HG03342 (cell line): ENCODE measurements at regions not wholly inside any gene's neighbourhood (a gene's known extent, or its start where the extent isn't known, plus 50 kb on each side); places are given as distances from the start of the nearest gene placed in this dataset.
"Not testable (repeated sequence)": the region's sequence is repeated elsewhere in the genome, so short reads cannot be mapped to it uniquely, and the experiment has no call there.

Experiments
- ATAC-seq: cut with Tn5 transposase; IDR thresholded peaks from one replicate; pipeline ENCODE4 v1.9.1; 2021; ENCODE audit warnings: mild to moderate bottlenecking, moderate library complexity; ENCODE audit not compliant: unreplicated experiment

- ATAC-seq, result no peak
These were observed 1056.0 kb downstream of the STIM2 start for GRCh38 chr4:27916452-27917184.

- no peak for ATAC-seq
These were observed 1056.7 kb downstream of the STIM2 start for GRCh38 chr4:27917381-27917780.

- no peak for ATAC-seq
These were observed 1060.6 kb downstream of the STIM2 start for GRCh38 chr4:27921231-27921630.

- ATAC-seq, result no peak
These were observed 1068.3 kb downstream of the STIM2 start for GRCh38 chr4:27928761-27929540.

GRCh38 chr4:27930291-27930690 is 1069.7 kb downstream of the STIM2 start:
- no peak for ATAC-seq

GRCh38 chr4:27930976-27931375 is 1070.3 kb downstream of the STIM2 start:
- no peak for ATAC-seq

GRCh38 chr4:27931584-27931983 is 1070.9 kb downstream of the STIM2 start:
- ATAC-seq, result no peak

- no peak for ATAC-seq
These were observed 1074.2 kb downstream of the STIM2 start for GRCh38 chr4:27934871-27935270.

GRCh38 chr4:27946799-27947198 is 1086.2 kb downstream of the STIM2 start:
- no peak for ATAC-seq

GRCh38 chr4:27947302-27947701 is 1086.7 kb downstream of the STIM2 start:
- no peak for ATAC-seq

- no peak for ATAC-seq
These were observed 1103.5 kb downstream of the STIM2 start for GRCh38 chr4:27964095-27964494.

- no peak for ATAC-seq
These were observed 1106.0 kb downstream of the STIM2 start for GRCh38 chr4:27966664-27967063.

- no peak for ATAC-seq
These were observed 1112.4 kb downstream of the STIM2 start for GRCh38 chr4:27973056-27973455.

- ATAC-seq, result no peak
These were observed 1113.1 kb downstream of the STIM2 start for GRCh38 chr4:27973700-27974099.

GRCh38 chr4:27974339-27974738 is 1113.7 kb downstream of the STIM2 start:
- no peak for ATAC-seq

GRCh38 chr4:27974881-27975280 is 1114.2 kb downstream of the STIM2 start:
- not testable (repeated sequence) for ATAC-seq

- not testable (repeated sequence) for ATAC-seq
These were observed 1117.9 kb downstream of the STIM2 start for GRCh38 chr4:27978427-27979109.

GRCh38 chr4:27985522-27985921 is 1124.9 kb downstream of the STIM2 start:
- no peak for ATAC-seq

- ATAC-seq, result no peak
These were observed 1125.8 kb downstream of the STIM2 start for GRCh38 chr4:27986476-27986875.

- no peak for ATAC-seq
These were observed 1141.1 kb downstream of the STIM2 start for GRCh38 chr4:28001698-28002097.

- no peak for ATAC-seq
These were observed 1143.9 kb downstream of the STIM2 start for GRCh38 chr4:28004520-28004919.

GRCh38 chr4:28006021-28006420 is 1145.4 kb downstream of the STIM2 start:
- ATAC-seq, result no peak
